Body of pancreas (tissue), 4 donors: ENCODE measurements at regions not wholly inside any gene's neighbourhood (a gene's known extent, or its start where the extent isn't known, plus 50 kb on each side); places are given as distances from the start of the nearest gene placed in this dataset.

Experiments
- CTCF ChIP-seq, 7 experiments: fragments of 450-650 bp in 4 of 7; fragments of 200-600 bp in 3 of 7; sonication (generic) in 3 of 7; IDR thresholded peaks; one replicate each; pipeline ENCODE4 v1.5.1; 2016 to 2019; ENCODE audit warnings: antibody characterized with exemption in 7 of 7
- POLR2A ChIP-seq, 3 donors: fragments of 450-650 bp; IDR thresholded peaks; one replicate each; pipeline ENCODE4 v1.6.1; 2016; ENCODE audit warnings: antibody characterized with exemption in 3 of 3, mild to moderate bottlenecking in 2 of 3

GRCh38 chr5:106759152-106759551, 911.6 kb downstream of the EFNA5 start:
- TF ChIP-seq CTCF (IDR thresholded peaks at IDR 0.05) (no peak), POLR2A (IDR thresholded peaks at IDR 0.05) (no peak)
